ENCODE measurements at regions not wholly inside any gene's neighbourhood (a gene's known extent, or its start where the extent isn't known, plus 50 kb on each side); places are given as distances from the start of the nearest gene placed in this dataset.

DNA sequence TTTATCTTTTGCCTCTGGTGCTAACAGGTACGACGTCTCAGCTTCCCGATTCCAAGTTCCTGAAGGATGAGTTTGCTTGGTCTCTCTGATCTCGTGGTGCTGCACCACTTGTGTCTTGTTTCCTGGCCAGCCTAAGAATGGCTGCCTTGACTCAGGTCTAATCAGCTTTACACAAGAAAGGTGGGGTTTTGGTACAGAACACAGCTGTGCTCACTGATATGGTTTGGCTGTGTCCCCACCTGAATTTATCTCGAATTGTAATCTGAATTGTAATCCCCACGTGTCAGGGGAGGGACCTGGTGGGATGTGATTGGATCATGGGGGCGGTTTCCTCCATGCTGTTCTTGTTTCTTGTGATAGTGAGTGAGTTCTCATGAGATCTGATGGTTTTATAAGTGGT, 305.3 kb upstream of the NOCT start:
- dilution Hi-C loops (cut with MboI; ENCODE audit: extremely low pct_ligation_motif_present, low sequenced_read_pairs) (no loop called here), intact Hi-C loops (cut with micrococcal nuclease) (no loop called here)
- Histone ChIP-seq H3K27ac (ENCODE audit: insufficient read depth, low read depth, low read length) (no peak overlapping the region), H3K79me2 (ENCODE audit: control insufficient read depth, insufficient read depth, low read length) (no peaks in the 10 kb centered on the region), H4K20me1 (replicated peaks; ENCODE audit: control insufficient read depth, extremely low read depth, insufficient read depth, low read length) (no peaks in the 10 kb centered on the region), H3K4me1 (ENCODE audit: control insufficient read depth, extremely low read depth, insufficient read depth, low read length) (no peaks in the 10 kb centered on the region), H3K4me3 (replicated peaks in 1 of 3; ENCODE audit: insufficient read depth in 1 of 3, low read depth in 1 of 3, low read length in 3 of 3) (no peak overlapping the region), H3K9me3 (replicated peaks; ENCODE audit: control insufficient read depth, insufficient read depth, low read length) (no peaks in the 10 kb centered on the region), H3K36me3 (ENCODE audit: control insufficient read depth in 2 of 2, extremely low read depth in 1 of 2, insufficient read depth in 2 of 2, low read length in 2 of 2) (no peaks in the 10 kb centered on the region), H3K9ac (replicated peaks; ENCODE audit: extremely low read depth, insufficient read depth, low read length) (no peak overlapping the region), H2AFZ (ENCODE audit: low read depth, low read length) (no peak overlapping the region), H3K27me3 (ENCODE audit: control insufficient read depth in 2 of 2, insufficient read depth in 2 of 2, low read length in 2 of 2) (peaks cover 4 to 7% of the 10 kb centered on the region in 2 experiments), H3K9me1 (replicated peaks; ENCODE audit: control insufficient read depth, extremely low read depth, insufficient read depth, low read length) (no peaks in the 10 kb centered on the region), H3K4me2 (ENCODE audit: insufficient read depth, low read length) (no peak overlapping the region)
- DNase-seq (ENCODE audit: low read depth, low spot score) (no peak), FAIRE-seq (no peak)
- POLR2A ChIA-PET = no interaction called here
- TF ChIP-seq MYC (IDR thresholded peaks at IDR 0.05; ENCODE audit: low read depth, low read length) = no peak
- no peak for TF ChIP-seq JUN (IDR thresholded peaks at IDR 0.05; ENCODE audit: borderline replicate concordance, insufficient read depth, insufficient read length, low read depth)
- CTCF ChIA-PET = interaction anchor here (1.1 kb wide), 1 partner anchor 30 kb away, joined by 3 read pairs; no protein-coding TSS in a partner anchor
- no TSS peak for BruUV-seq (replicated peaks)

- no peaks in the 10 kb centered on the region for H3K36me3 ChIP-seq (ENCODE audit: control insufficient read depth in 2 of 2, extremely low read depth in 1 of 2, insufficient read depth in 2 of 2, low read length in 2 of 2)
- POLR2A ChIA-PET = no interaction called here
- no peak overlapping the region for H3K4me2 ChIP-seq (ENCODE audit: insufficient read depth, low read length)
- H3K27me3 ChIP-seq (ENCODE audit: control insufficient read depth in 2 of 2, insufficient read depth in 2 of 2, low read length in 2 of 2) = peaks cover 4 to 5% of the 10 kb centered on the region in 2 experiments
- BruUV-seq (replicated peaks) = no TSS peak
- no peak overlapping the region for H3K27ac ChIP-seq (ENCODE audit: insufficient read depth, low read depth, low read length)
- intact Hi-C loops (cut with micrococcal nuclease) = no loop called here
- no peaks in the 10 kb centered on the region for H3K9me3 ChIP-seq (replicated peaks; ENCODE audit: control insufficient read depth, insufficient read depth, low read length)
- H3K9ac ChIP-seq (replicated peaks; ENCODE audit: extremely low read depth, insufficient read depth, low read length) = no peak overlapping the region
- no peak for FAIRE-seq
- H2AFZ ChIP-seq (ENCODE audit: low read depth, low read length) = no peak overlapping the region
- DNase-seq (ENCODE audit: low read depth, low spot score) = no peak
- H3K9me1 ChIP-seq (replicated peaks; ENCODE audit: control insufficient read depth, extremely low read depth, insufficient read depth, low read length) = no peaks in the 10 kb centered on the region
- H4K20me1 ChIP-seq (replicated peaks; ENCODE audit: control insufficient read depth, extremely low read depth, insufficient read depth, low read length) = no peaks in the 10 kb centered on the region
- no peaks in the 10 kb centered on the region for H3K79me2 ChIP-seq (ENCODE audit: control insufficient read depth, insufficient read depth, low read length)
- dilution Hi-C loops (cut with MboI; ENCODE audit: extremely low pct_ligation_motif_present, low sequenced_read_pairs) = no loop called here
- TF ChIP-seq GATA2 (IDR thresholded peaks at IDR 0.05; ENCODE audit: insufficient read depth, insufficient read length, low read depth, low read length) = no peak
- CTCF ChIA-PET = interaction anchor here (1.1 kb wide), 1 partner anchor 29 kb away, joined by 3 read pairs; no protein-coding TSS in a partner anchor
- no peak overlapping the region for H3K4me3 ChIP-seq (replicated peaks in 1 of 3; ENCODE audit: insufficient read depth in 1 of 3, low read depth in 1 of 3, low read length in 3 of 3)
- no peaks in the 10 kb centered on the region for H3K4me1 ChIP-seq (ENCODE audit: control insufficient read depth, extremely low read depth, insufficient read depth, low read length)
These were observed 305.7 kb upstream of the NOCT start for GRCh38 chr4:138709859-138710258.
